ENCODE measurements at regions not wholly inside any gene's neighbourhood (a gene's known extent, or its start where the extent isn't known, plus 50 kb on each side); places are given as distances from the start of the nearest gene placed in this dataset.
"Not testable (repeated sequence)": the region's sequence is repeated elsewhere in the genome, so short reads cannot be mapped to it uniquely, and the experiment has no call there.

GRCh38 chr7:91731976-91732375 is 148.5 kb downstream of the MTERF1 start:
- H3K4me3 ChIP-seq (ENCODE audit: low read length): no peak overlapping the region
- no peak for DNase-seq (ENCODE audit: low read depth)
- TF ChIP-seq, protein P1, sequence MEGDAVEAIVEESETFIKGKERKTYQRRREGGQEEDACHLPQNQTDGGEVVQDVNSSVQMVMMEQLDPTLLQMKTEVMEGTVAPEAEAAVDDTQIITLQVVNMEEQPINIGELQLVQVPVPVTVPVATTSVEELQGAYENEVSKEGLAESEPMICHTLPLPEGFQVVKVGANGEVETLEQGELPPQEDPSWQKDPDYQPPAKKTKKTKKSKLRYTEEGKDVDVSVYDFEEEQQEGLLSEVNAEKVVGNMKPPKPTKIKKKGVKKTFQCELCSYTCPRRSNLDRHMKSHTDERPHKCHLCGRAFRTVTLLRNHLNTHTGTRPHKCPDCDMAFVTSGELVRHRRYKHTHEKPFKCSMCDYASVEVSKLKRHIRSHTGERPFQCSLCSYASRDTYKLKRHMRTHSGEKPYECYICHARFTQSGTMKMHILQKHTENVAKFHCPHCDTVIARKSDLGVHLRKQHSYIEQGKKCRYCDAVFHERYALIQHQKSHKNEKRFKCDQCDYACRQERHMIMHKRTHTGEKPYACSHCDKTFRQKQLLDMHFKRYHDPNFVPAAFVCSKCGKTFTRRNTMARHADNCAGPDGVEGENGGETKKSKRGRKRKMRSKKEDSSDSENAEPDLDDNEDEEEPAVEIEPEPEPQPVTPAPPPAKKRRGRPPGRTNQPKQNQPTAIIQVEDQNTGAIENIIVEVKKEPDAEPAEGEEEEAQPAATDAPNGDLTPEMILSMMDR (conservative IDR thresholded peaks at IDR 0.05; ENCODE audit: low read length): no peak

GRCh38 chr7:91749418-91749817 is 131.1 kb downstream of the MTERF1 start:
- TF ChIP-seq, protein P1 (conservative IDR thresholded peaks at IDR 0.05; ENCODE audit: low read length): no peak
- no peak for DNase-seq (ENCODE audit: low read depth)
- H3K4me3 ChIP-seq (ENCODE audit: low read length): no peak overlapping the region

GRCh38 chr7:91750091-91750490 is 130.4 kb downstream of the MTERF1 start:
- H3K4me3 ChIP-seq (ENCODE audit: low read length): no peak overlapping the region
- TF ChIP-seq, protein P1 (conservative IDR thresholded peaks at IDR 0.05; ENCODE audit: low read length): no peak
- no peak for DNase-seq (ENCODE audit: low read depth)

- no peak overlapping the region for H3K4me3 ChIP-seq (ENCODE audit: low read length)
- TF ChIP-seq, protein P1 (conservative IDR thresholded peaks at IDR 0.05; ENCODE audit: low read length): no peak
- no peak for DNase-seq (ENCODE audit: low read depth)
Observed at GRCh38 chr7:91752102-91752501, 128.4 kb downstream of the MTERF1 start.

GRCh38 chr7:91754280-91754679 is 126.2 kb downstream of the MTERF1 start:
- H3K4me3 ChIP-seq (ENCODE audit: low read length); DNase-seq (ENCODE audit: low read depth): not testable (repeated sequence)

GRCh38 chr7:91755121-91755520 is 125.4 kb downstream of the MTERF1 start:
- peak; percentile 42 for DNase-seq (ENCODE audit: low read depth)
- H3K4me3 ChIP-seq (ENCODE audit: low read length): not testable (repeated sequence)

- H3K4me3 ChIP-seq (ENCODE audit: low read length): no peak overlapping the region
- DNase-seq (ENCODE audit: low read depth): no peak
- TF ChIP-seq, protein P1 (conservative IDR thresholded peaks at IDR 0.05; ENCODE audit: low read length): no peak
Observed at GRCh38 chr7:91759205-91759863, 121.2 kb downstream of the MTERF1 start.

- TF ChIP-seq, protein P1 (conservative IDR thresholded peaks at IDR 0.05; ENCODE audit: low read length): no peak
- no peak for DNase-seq (ENCODE audit: low read depth)
- H3K4me3 ChIP-seq (ENCODE audit: low read length): no peak overlapping the region
Observed at GRCh38 chr7:91767820-91768219, 112.7 kb downstream of the MTERF1 start.

All from AG10803 (cell line).